Osteocyte (in vitro differentiated cells): ENCODE measurements at regions not wholly inside any gene's neighbourhood (a gene's known extent, or its start where the extent isn't known, plus 50 kb on each side); places are given as distances from the start of the nearest gene placed in this dataset.

Experiments used
- DNase-seq: peaks from one replicate; pipeline ENCODE4 v3.0.0; 2021; ENCODE audit warnings: mixed read lengths; ENCODE audit not compliant: unreplicated experiment; ENCODE audit errors: extremely low spot score
- H3K27ac Mint-ChIP-seq: one replicate; pipeline ENCODE4 v1.8.0; 2021; ENCODE audit warnings: mild to moderate bottlenecking, mixed read lengths; ENCODE audit not compliant: unreplicated experiment
- H3K27me3 Mint-ChIP-seq: one replicate; pipeline ENCODE4 v1.8.0; 2021; ENCODE audit warnings: mixed read lengths; ENCODE audit not compliant: unreplicated experiment
- H3K36me3 Mint-ChIP-seq: one replicate; pipeline ENCODE4 v1.8.0; 2021; ENCODE audit warnings: mixed read lengths; ENCODE audit not compliant: unreplicated experiment
- H3K4me1 Mint-ChIP-seq: one replicate; pipeline ENCODE4 v1.8.0; 2021; ENCODE audit warnings: mixed read lengths; ENCODE audit not compliant: unreplicated experiment
- H3K4me3 Mint-ChIP-seq: one replicate; pipeline ENCODE4 v1.8.0; 2021; ENCODE audit warnings: mild to moderate bottlenecking, moderate library complexity, mixed read lengths; ENCODE audit not compliant: unreplicated experiment
- H3K9me3 Mint-ChIP-seq: one replicate; pipeline ENCODE4 v1.8.0; 2021; ENCODE audit warnings: mixed read lengths; ENCODE audit not compliant: unreplicated experiment
- CTCF ChIP-seq: fragments of 200-600 bp; sonication (generic); IDR thresholded peaks from 2 replicates; pipeline ENCODE4 v1.5.0; 2021; ENCODE audit warnings: antibody characterized with exemption, mild to moderate bottlenecking, moderate library complexity

DNA sequence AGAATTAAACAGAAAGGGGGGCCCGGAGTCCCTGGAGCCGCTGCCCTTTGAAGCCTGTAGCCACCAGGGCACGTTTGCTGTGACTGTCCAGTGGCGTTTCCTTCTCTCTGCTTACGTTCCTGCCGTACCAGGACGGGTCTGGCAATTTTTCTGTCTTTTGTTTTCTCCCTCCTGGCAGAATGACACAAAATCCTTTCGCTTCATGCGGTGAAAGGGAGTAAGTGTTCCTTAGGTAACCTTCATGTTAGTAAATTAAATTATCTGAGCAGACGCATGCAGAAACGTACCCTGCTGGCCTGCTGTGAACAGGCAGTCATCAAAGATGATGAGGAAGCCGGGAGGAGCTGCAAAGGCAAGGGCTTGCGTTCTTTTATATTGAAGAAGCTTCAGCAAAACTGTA is 299.3 kb upstream of the ARGLU1 start:
- Mint-ChIP-seq H3K27me3 (peaks cover 13% of the 10 kb centered on the region), H3K4me3 (peak overlapping the region; percentile 23), H3K9me3 (no peaks in the 10 kb centered on the region), H3K27ac (no peak overlapping the region), H3K36me3 (no peaks in the 10 kb centered on the region), H3K4me1 (peaks cover 4% of the 10 kb centered on the region)
- no peak for TF ChIP-seq CTCF
- DNase-seq: no peak

- no peak overlapping the region for H3K27ac Mint-ChIP-seq
- no peak for DNase-seq
- no peak for TF ChIP-seq CTCF
- H3K36me3 Mint-ChIP-seq: no peaks in the 10 kb centered on the region
- H3K4me3 Mint-ChIP-seq: no peak overlapping the region
- no peaks in the 10 kb centered on the region for H3K9me3 Mint-ChIP-seq
- H3K4me1 Mint-ChIP-seq: peaks cover 4% of the 10 kb centered on the region
- peaks cover 8% of the 10 kb centered on the region for H3K27me3 Mint-ChIP-seq
Measured at GRCh38 chr13:106865716-106866440, 297.9 kb upstream of the ARGLU1 start.

GRCh38 chr13:106859533-106859904 is 291.6 kb upstream of the ARGLU1 start:
- DNase-seq: no peak
- Mint-ChIP-seq H3K4me3 (no peak overlapping the region), H3K36me3 (no peaks in the 10 kb centered on the region), H3K4me1 (no peaks in the 10 kb centered on the region), H3K27me3 (no peaks in the 10 kb centered on the region), H3K9me3 (no peaks in the 10 kb centered on the region), H3K27ac (no peak overlapping the region)
- no peak for TF ChIP-seq CTCF

- no peak for DNase-seq
- Mint-ChIP-seq H3K27ac (no peak overlapping the region), H3K36me3 (no peaks in the 10 kb centered on the region), H3K4me3 (no peak overlapping the region), H3K9me3 (no peaks in the 10 kb centered on the region), H3K27me3 (no peaks in the 10 kb centered on the region), H3K4me1 (no peaks in the 10 kb centered on the region)
- no peak for TF ChIP-seq CTCF
Measured at GRCh38 chr13:106858903-106859532, 291.1 kb upstream of the ARGLU1 start.

- Mint-ChIP-seq H3K9me3 (no peaks in the 10 kb centered on the region), H3K27ac (no peak overlapping the region), H3K4me3 (no peak overlapping the region), H3K36me3 (no peaks in the 10 kb centered on the region), H3K4me1 (peaks cover 9% of the 10 kb centered on the region), H3K27me3 (no peaks in the 10 kb centered on the region)
- TF ChIP-seq CTCF: no peak
- DNase-seq: no peak
Measured at GRCh38 chr13:106852436-106852835, 284.5 kb upstream of the ARGLU1 start.
